Sigmoid colon (tissue), 6 donors: ENCODE measurements at regions not wholly inside any gene's neighbourhood (a gene's known extent, or its start where the extent isn't known, plus 50 kb on each side); places are given as distances from the start of the nearest gene placed in this dataset.

Experiments used
- DNase-seq: peaks from one replicate; pipeline ENCODE4 v3.0.0-alpha.2; 2019
- H3K27ac ChIP-seq, 4 donors: fragments of 200-600 bp; sonication (generic); one replicate each; pipeline ENCODE4 v1.5.1; 2016 to 2019; ENCODE audit warnings: mild to moderate bottlenecking in 1 of 4
- H3K27me3 ChIP-seq, 3 donors: fragments of 200-600 bp; sonication (generic); one replicate each; pipeline ENCODE4 v1.5.1; 2019; ENCODE audit warnings: mild to moderate bottlenecking in 1 of 3
- H3K36me3 ChIP-seq, 4 donors: fragments of 200-600 bp; sonication (generic); one replicate each; pipeline ENCODE4 v1.5.1; 2016 to 2019
- H3K4me1 ChIP-seq, 4 donors: fragments of 200-600 bp; sonication (generic); one replicate each; pipeline ENCODE4 v1.5.1; 2017 to 2019
- H3K4me3 ChIP-seq, 4 donors: fragments of 200-600 bp; sonication (generic); one replicate each; pipeline ENCODE4 v1.5.1; 2017 to 2019; ENCODE audit warnings: mild to moderate bottlenecking in 2 of 4, moderate library complexity in 1 of 4
- H3K9me3 ChIP-seq, 4 donors: fragments of 200-600 bp in 3 of 4; sonication (generic) in 3 of 4; one replicate each; pipeline versions ENCODE4 v1.5.1 to v1.6.1; 2013 to 2019
- EP300 ChIP-seq, 4 donors: sonication (generic); formaldehyde crosslinking; IDR thresholded peaks; one replicate each; pipeline ENCODE4 v1.6.1; 2017; ENCODE audit warnings: antibody characterized with exemption in 4 of 4
- POLR2A ChIP-seq, 2 donors: fragments of 450-650 bp; IDR thresholded peaks; one replicate each; pipeline ENCODE4 v1.6.1; 2016; ENCODE audit warnings: antibody characterized with exemption in 2 of 2, mild to moderate bottlenecking in 2 of 2, moderate library complexity in 2 of 2
- POLR2AphosphoS5 ChIP-seq, 4 donors: sonication (generic); formaldehyde crosslinking; IDR thresholded peaks; one replicate each; pipeline ENCODE4 v1.6.1; 2017; ENCODE audit warnings: antibody characterized with exemption in 4 of 4
- WGBS, 2 donors: extraction: QIAGEN DNeasy Blood & Tissue Kit; methylation state at CpG; one replicate each; pipeline ENCODE4 v1.1.7; 2013; 5-methylcytosine and 5-hydroxymethylcytosine counted together
- intact Hi-C: fragments of 100-400 bp; cut with DNase I; formaldehyde crosslinking; loops from one replicate; pipeline ENCODE4 v1.15.1; 2023
- TF ChIP-seq, protein P1 (sequence below), 4 experiments: fragments of 450-650 bp in 3 of 4; fragments of 200-600 bp in 1 of 4; IDR thresholded peaks; one replicate each; pipeline ENCODE4 v1.5.1; 2016 to 2019; ENCODE audit warnings: antibody characterized with exemption in 4 of 4, mild to moderate bottlenecking in 3 of 4, moderate library complexity in 2 of 4
- donor health status: healthy with polysubstance abuse.
- donor health status: healthy.

DNA sequence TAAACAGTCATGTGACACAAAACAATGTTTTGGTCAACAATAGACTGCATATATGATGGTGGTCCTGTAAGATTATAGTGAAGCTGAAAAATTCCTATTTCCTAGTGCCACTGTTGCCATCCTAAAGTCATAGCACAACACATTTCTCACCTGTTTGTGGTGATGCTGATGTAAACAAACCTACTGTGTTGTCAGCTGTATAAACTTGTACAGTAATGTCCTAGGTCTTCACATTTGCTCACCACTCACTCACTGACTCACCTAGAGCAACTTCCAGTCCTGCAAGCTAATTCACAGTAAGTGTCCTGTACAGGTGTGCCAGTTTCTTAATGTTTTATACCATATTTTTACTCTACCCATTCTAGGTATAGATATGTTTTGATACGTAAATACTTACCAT lies 326.1 kb upstream of the USP24 start:
- no peak for TF ChIP-seq POLR2AphosphoS5 (IDR thresholded peaks at IDR 0.05)
- TF ChIP-seq, protein P1, sequence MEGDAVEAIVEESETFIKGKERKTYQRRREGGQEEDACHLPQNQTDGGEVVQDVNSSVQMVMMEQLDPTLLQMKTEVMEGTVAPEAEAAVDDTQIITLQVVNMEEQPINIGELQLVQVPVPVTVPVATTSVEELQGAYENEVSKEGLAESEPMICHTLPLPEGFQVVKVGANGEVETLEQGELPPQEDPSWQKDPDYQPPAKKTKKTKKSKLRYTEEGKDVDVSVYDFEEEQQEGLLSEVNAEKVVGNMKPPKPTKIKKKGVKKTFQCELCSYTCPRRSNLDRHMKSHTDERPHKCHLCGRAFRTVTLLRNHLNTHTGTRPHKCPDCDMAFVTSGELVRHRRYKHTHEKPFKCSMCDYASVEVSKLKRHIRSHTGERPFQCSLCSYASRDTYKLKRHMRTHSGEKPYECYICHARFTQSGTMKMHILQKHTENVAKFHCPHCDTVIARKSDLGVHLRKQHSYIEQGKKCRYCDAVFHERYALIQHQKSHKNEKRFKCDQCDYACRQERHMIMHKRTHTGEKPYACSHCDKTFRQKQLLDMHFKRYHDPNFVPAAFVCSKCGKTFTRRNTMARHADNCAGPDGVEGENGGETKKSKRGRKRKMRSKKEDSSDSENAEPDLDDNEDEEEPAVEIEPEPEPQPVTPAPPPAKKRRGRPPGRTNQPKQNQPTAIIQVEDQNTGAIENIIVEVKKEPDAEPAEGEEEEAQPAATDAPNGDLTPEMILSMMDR (IDR thresholded peaks at IDR 0.05): no peak
- no peak for TF ChIP-seq EP300 (IDR thresholded peaks at IDR 0.05)
- TF ChIP-seq POLR2A (IDR thresholded peaks at IDR 0.05): no peak
- Histone ChIP-seq H3K9me3 (no peaks in the 10 kb centered on the region), H3K27ac (no peak overlapping the region), H3K4me1 (peaks cover 0 to 8% (median 7%) of the 10 kb centered on the region in 4 donors), H3K36me3 (no peaks in the 10 kb centered on the region), H3K27me3 (no peaks in the 10 kb centered on the region), H3K4me3 (no peak overlapping the region)
- intact Hi-C loops: no loop called here
- DNase-seq: no peak
- 93 to 95% methylated on average over 1 of the region's 1 CpG for WGBS, 2 donors

- 83 to 93% methylated on average over 5 of the region's 5 CpGs for WGBS, 2 donors
- H3K36me3 ChIP-seq: no peaks in the 10 kb centered on the region
- H3K27ac ChIP-seq: no peak overlapping the region
- H3K4me3 ChIP-seq: no peak overlapping the region
- TF ChIP-seq, protein P1 (IDR thresholded peaks at IDR 0.05): no peak
- TF ChIP-seq EP300 (IDR thresholded peaks at IDR 0.05): no peak
- TF ChIP-seq POLR2AphosphoS5 (IDR thresholded peaks at IDR 0.05): no peak
- TF ChIP-seq POLR2A (IDR thresholded peaks at IDR 0.05): no peak
- no peaks in the 10 kb centered on the region for H3K27me3 ChIP-seq
- peaks cover 0 to 12% (median 9%) of the 10 kb centered on the region in 4 donors for H3K4me1 ChIP-seq
- intact Hi-C loops: no loop called here
- DNase-seq: no peak
- H3K9me3 ChIP-seq: no peaks in the 10 kb centered on the region
Measured at GRCh38 chr1:55539652-55540512, 324.7 kb upstream of the USP24 start.

GRCh38 chr1:55538428-55538827 lies 323.3 kb upstream of the USP24 start:
- intact Hi-C loops: no loop called here
- H3K27me3 ChIP-seq: no peaks in the 10 kb centered on the region
- TF ChIP-seq, protein P1 (IDR thresholded peaks at IDR 0.05): no peak
- no peak for TF ChIP-seq EP300 (IDR thresholded peaks at IDR 0.05)
- no peak for TF ChIP-seq POLR2A (IDR thresholded peaks at IDR 0.05)
- TF ChIP-seq POLR2AphosphoS5 (IDR thresholded peaks at IDR 0.05): no peak
- H3K4me1 ChIP-seq: peaks cover 0 to 12% (median 9%) of the 10 kb centered on the region in 4 donors
- no peaks in the 10 kb centered on the region for H3K36me3 ChIP-seq
- H3K9me3 ChIP-seq: no peaks in the 10 kb centered on the region
- no peak overlapping the region for H3K4me3 ChIP-seq
- H3K27ac ChIP-seq: no peak overlapping the region
- WGBS, 2 donors: 81 to 90% methylated on average over 2 of the region's 2 CpGs
- no peak for DNase-seq

GRCh38 chr1:55536545-55536865 lies 321.3 kb upstream of the USP24 start:
- Histone ChIP-seq H3K9me3 (no peaks in the 10 kb centered on the region), H3K4me1 (peaks cover 0 to 12% (median 9%) of the 10 kb centered on the region in 4 donors), H3K27me3 (no peaks in the 10 kb centered on the region), H3K4me3 (no peak overlapping the region), H3K27ac (peak overlapping the region; percentile 2 to 66 (median 57)), H3K36me3 (no peaks in the 10 kb centered on the region)
- DNase-seq: no peak
- no peak for TF ChIP-seq POLR2AphosphoS5 (IDR thresholded peaks at IDR 0.05)
- TF ChIP-seq, protein P1 (IDR thresholded peaks at IDR 0.05): no peak
- no peak for TF ChIP-seq POLR2A (IDR thresholded peaks at IDR 0.05)
- TF ChIP-seq EP300 (IDR thresholded peaks at IDR 0.05): no peak
- WGBS, 2 donors: 21 to 48% methylated on average over 2 of the region's 2 CpGs
- intact Hi-C loops: no loop called here
